ENCODE measurements at regions not wholly inside any gene's neighbourhood (a gene's known extent, or its start where the extent isn't known, plus 50 kb on each side); places are given as distances from the start of the nearest gene placed in this dataset.

GRCh38 chr4:22596409-22596808 lies 80.5 kb upstream of the ADGRA3 start:
- Histone ChIP-seq H3K27ac (ENCODE audit: low read depth, low read length) (no peak overlapping the region), H3K36me3 (ENCODE audit: control insufficient read depth in 2 of 4, insufficient read depth in 4 of 4, low read length in 3 of 4) (no peaks in the 10 kb centered on the region), H3K4me2 (ENCODE audit: insufficient read depth in 1 of 2, low read depth in 2 of 2, low read length in 2 of 2) (no peak overlapping the region), H4K20me1 (replicated peaks in 1 of 2; ENCODE audit: control insufficient read depth in 1 of 2, insufficient read depth in 2 of 2, low read length in 2 of 2) (no peaks in the 10 kb centered on the region), H3K4ac (replicated peaks; ENCODE audit: insufficient read length, low read depth, low read length) (no peak overlapping the region), H2BK12ac (ENCODE audit: low read depth, low read length) (no peak overlapping the region), H4K91ac (replicated peaks; ENCODE audit: insufficient read length, low read length) (no peak overlapping the region), H2BK5ac (ENCODE audit: low read depth, low read length) (no peak overlapping the region), H3K14ac (ENCODE audit: insufficient read length) (no peak overlapping the region), H3K9ac (replicated peaks in 1 of 4; ENCODE audit: extremely low read depth in 1 of 4, low read depth in 3 of 4, low read length in 3 of 4) (no peak overlapping the region), H3K18ac (ENCODE audit: extremely low read depth, low read length) (no peak overlapping the region), H3K56ac (replicated peaks; ENCODE audit: insufficient read length, low read depth, low read length) (no peak overlapping the region), H2AK5ac (ENCODE audit: low read depth, low read length) (no peak overlapping the region), H3K23ac (ENCODE audit: insufficient read length) (no peak overlapping the region), H2BK120ac (replicated peaks; ENCODE audit: low read depth, low read length) (no peak overlapping the region), H2BK20ac (ENCODE audit: low read length) (no peak overlapping the region), H3K4me1 (replicated peaks in 1 of 4; ENCODE audit: control insufficient read depth in 3 of 4, insufficient read depth in 4 of 4, low read length in 3 of 4) (no peaks in the 10 kb centered on the region), H4K5ac (ENCODE audit: insufficient read length, low read depth, low read length) (no peak overlapping the region), H3K27me3 (replicated peaks in 1 of 4; ENCODE audit: control insufficient read depth in 3 of 4, extremely low read depth in 1 of 4, insufficient read depth in 3 of 4, low read length in 3 of 4) (no peaks in the 10 kb centered on the region), H3K23me2 (ENCODE audit: low read depth, low read length) (no peaks in the 10 kb centered on the region), H3K79me2 (ENCODE audit: control insufficient read depth in 1 of 2, insufficient read depth in 2 of 2, low read length in 2 of 2) (no peaks in the 10 kb centered on the region), H3K79me1 (ENCODE audit: low read depth, low read length) (no peaks in the 10 kb centered on the region), H3K9me3 (ENCODE audit: insufficient read depth in 2 of 2, low read depth in 1 of 2, low read length in 1 of 2) (no peaks in the 10 kb centered on the region), H3K4me3 (ENCODE audit: extremely low read depth in 1 of 4, insufficient read depth in 2 of 4, low read depth in 3 of 4, low read length in 4 of 4) (no peak overlapping the region), H4K8ac (ENCODE audit: extremely low read depth, insufficient read depth, low read length) (no peak overlapping the region), H2BK15ac (ENCODE audit: low read length) (no peak overlapping the region), H2AFZ (ENCODE audit: low read length) (no peak overlapping the region)
- FAIRE-seq (no peak), DNase-seq (ENCODE audit: low read depth in 1 of 2, low spot score in 2 of 2) (no peak)
- ChIA-PET CTCF (ENCODE audit: partially characterized antibody) (no interaction called here), POLR2A (ENCODE audit: partially characterized antibody) (no interaction called here)
- WGBS, 2 experiments (ENCODE audit: extremely low coverage in 1 of 2, insufficient coverage in 1 of 2, insufficient read length in 1 of 2, insufficient replicate concordance in 2 of 2, low coverage in 1 of 2, low lambda C conversion rate in 2 of 2, missing lambda C conversion rate in 1 of 2), result 82% methylated on average over 2 of the region's 2 CpGs; no CpG with 5 or more reads in 1 of the 2 experiments
- TF ChIP-seq CBX8 (IDR thresholded peaks at IDR 0.05; ENCODE audit: borderline replicate concordance, low read depth, low read length), result no peak
- TF ChIP-seq, protein P1, sequence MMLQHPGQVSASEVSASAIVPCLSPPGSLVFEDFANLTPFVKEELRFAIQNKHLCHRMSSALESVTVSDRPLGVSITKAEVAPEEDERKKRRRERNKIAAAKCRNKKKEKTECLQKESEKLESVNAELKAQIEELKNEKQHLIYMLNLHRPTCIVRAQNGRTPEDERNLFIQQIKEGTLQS (IDR thresholded peaks at IDR 0.05; ENCODE audit: insufficient read depth, low read depth, low read length), result no peak
- no peak for TF ChIP-seq ZNF274 (IDR thresholded peaks at IDR 0.05; ENCODE audit: borderline replicate concordance, extremely low read depth, low read length)
- no peak for TF ChIP-seq CHD2 (IDR thresholded peaks at IDR 0.05; ENCODE audit: low read length)
- TF ChIP-seq KDM1A (IDR thresholded peaks at IDR 0.05; ENCODE audit: borderline replicate concordance, low read length), result no peak
- TF ChIP-seq POLR2AphosphoS5 (IDR thresholded peaks at IDR 0.05; ENCODE audit: low read depth, low read length), result no peak
- no peak for TF ChIP-seq ASH2L (IDR thresholded peaks at IDR 0.05; ENCODE audit: low read length)

Measured in H1 (cell line).